ENCODE measurements at regions not wholly inside any gene's neighbourhood (a gene's known extent, or its start where the extent isn't known, plus 50 kb on each side); places are given as distances from the start of the nearest gene placed in this dataset.

DNA sequence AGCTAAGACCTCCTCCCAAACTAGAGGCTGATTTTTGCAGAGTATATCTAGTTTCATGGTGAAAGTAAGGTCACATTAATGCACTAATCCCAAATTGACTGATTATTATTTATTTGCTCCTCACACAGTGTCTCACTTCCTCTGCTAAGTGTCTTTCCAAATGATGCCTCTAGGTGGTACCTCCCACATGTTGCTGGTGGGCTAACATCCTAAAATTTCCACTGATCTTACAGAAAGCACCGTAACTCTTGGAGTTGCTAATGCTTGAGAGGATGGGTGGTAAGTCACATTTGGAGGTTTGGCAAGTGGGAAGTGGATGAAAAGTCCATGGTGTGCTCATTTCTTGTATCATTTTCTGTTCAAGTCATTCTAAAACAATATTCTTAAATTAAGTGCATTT lies 428.7 kb upstream of the GYPC start:
- TF ChIP-seq, protein P1, sequence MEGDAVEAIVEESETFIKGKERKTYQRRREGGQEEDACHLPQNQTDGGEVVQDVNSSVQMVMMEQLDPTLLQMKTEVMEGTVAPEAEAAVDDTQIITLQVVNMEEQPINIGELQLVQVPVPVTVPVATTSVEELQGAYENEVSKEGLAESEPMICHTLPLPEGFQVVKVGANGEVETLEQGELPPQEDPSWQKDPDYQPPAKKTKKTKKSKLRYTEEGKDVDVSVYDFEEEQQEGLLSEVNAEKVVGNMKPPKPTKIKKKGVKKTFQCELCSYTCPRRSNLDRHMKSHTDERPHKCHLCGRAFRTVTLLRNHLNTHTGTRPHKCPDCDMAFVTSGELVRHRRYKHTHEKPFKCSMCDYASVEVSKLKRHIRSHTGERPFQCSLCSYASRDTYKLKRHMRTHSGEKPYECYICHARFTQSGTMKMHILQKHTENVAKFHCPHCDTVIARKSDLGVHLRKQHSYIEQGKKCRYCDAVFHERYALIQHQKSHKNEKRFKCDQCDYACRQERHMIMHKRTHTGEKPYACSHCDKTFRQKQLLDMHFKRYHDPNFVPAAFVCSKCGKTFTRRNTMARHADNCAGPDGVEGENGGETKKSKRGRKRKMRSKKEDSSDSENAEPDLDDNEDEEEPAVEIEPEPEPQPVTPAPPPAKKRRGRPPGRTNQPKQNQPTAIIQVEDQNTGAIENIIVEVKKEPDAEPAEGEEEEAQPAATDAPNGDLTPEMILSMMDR (conservative IDR thresholded peaks at IDR 0.05; ENCODE audit: low read depth, low read length) = no peak
- TF ChIP-seq EZH2phosphoT487 (IDR thresholded peaks at IDR 0.05; ENCODE audit: borderline replicate concordance, low read length) = no peak
